ENCODE measurements at regions not wholly inside any gene's neighbourhood (a gene's known extent, or its start where the extent isn't known, plus 50 kb on each side); places are given as distances from the start of the nearest gene placed in this dataset.
A peak's percentile ranks its signal among the peaks of the same experiment; 100 is the strongest.
"Not testable (repeated sequence)": the region's sequence is repeated elsewhere in the genome, so short reads cannot be mapped to it uniquely, and the experiment has no call there.

GRCh38 chr5:163260961-163261360 lies 176.4 kb upstream of the CCNG1 start:
- Histone ChIP-seq H2AFZ (ENCODE audit: low read depth, low read length) (peak overlapping the region; percentile 45; the same call in 1 of the 2 replicates), H3K36me3 (ENCODE audit: insufficient read depth, low read length) (no peaks in the 10 kb centered on the region)

GRCh38 chr5:163261647-163262269 lies 175.6 kb upstream of the CCNG1 start:
- H3K9me3 ChIP-seq (ENCODE audit: insufficient read depth, low read length, severe bottlenecking) = peaks cover 6% of the 10 kb centered on the region
- H3K27me3 ChIP-seq (ENCODE audit: insufficient read depth, low read length, poor library complexity) = no peaks in the 10 kb centered on the region
- ATAC-seq (ENCODE audit: insufficient read depth, low read depth) (no peak), DNase-seq (no peak)
- H3K36me3 ChIP-seq (ENCODE audit: insufficient read depth, low read length) = no peaks in the 10 kb centered on the region
- no peak overlapping the region; the same call in 1 of the 2 replicates for H3K4me2 ChIP-seq (ENCODE audit: insufficient read depth, low read length)
- H3K4me1 ChIP-seq (ENCODE audit: insufficient read depth, low read length) = peaks cover 14% of the 10 kb centered on the region
- H3K27ac ChIP-seq (ENCODE audit: low read length) = no peak overlapping the region
- peak overlapping the region; percentile 45 for H2AFZ ChIP-seq (ENCODE audit: low read depth, low read length)
- no peaks in the 10 kb centered on the region for H4K20me1 ChIP-seq (ENCODE audit: insufficient read depth, low read length)
- H3K9ac ChIP-seq (ENCODE audit: low read depth, low read length) = no peak overlapping the region
- no peaks in the 10 kb centered on the region for H3K79me2 ChIP-seq (ENCODE audit: insufficient read depth, low read length)
- no peak overlapping the region for H3K4me3 ChIP-seq (ENCODE audit: low read depth in 1 of 2, low read length in 2 of 2)
- TF ChIP-seq CTCF (IDR thresholded peaks at IDR 0.05; ENCODE audit: borderline replicate concordance, extremely low read depth, low read length, poor library complexity, severe bottlenecking) = no peak
- TF ChIP-seq EZH2 (IDR thresholded peaks at IDR 0.05; ENCODE audit: borderline replicate concordance, low read depth, low read length, severe bottlenecking) = no peak

More at GRCh38 chr5:163260961-163261360, 176.4 kb upstream of the CCNG1 start:
- no peak for ATAC-seq (ENCODE audit: insufficient read depth, low read depth)
- H3K79me2 ChIP-seq (ENCODE audit: insufficient read depth, low read length) = no peaks in the 10 kb centered on the region
- no peak overlapping the region for H3K9ac ChIP-seq (ENCODE audit: low read depth, low read length)
- no peak overlapping the region for H3K4me3 ChIP-seq (ENCODE audit: low read depth in 1 of 2, low read length in 2 of 2)
- TF ChIP-seq CTCF (IDR thresholded peaks at IDR 0.05; ENCODE audit: borderline replicate concordance, extremely low read depth, low read length, poor library complexity, severe bottlenecking) (no peak), EZH2 (IDR thresholded peaks at IDR 0.05; ENCODE audit: borderline replicate concordance, low read depth, low read length, severe bottlenecking) (no peak)
- H3K4me2 ChIP-seq (ENCODE audit: insufficient read depth, low read length) = peak overlapping the region; percentile 7; the same call in 1 of the 2 replicates
- H3K27ac ChIP-seq (ENCODE audit: low read length) = no peak overlapping the region; the same call in 1 of the 2 replicates
- DNase-seq = no peak
- H3K4me1 ChIP-seq (ENCODE audit: insufficient read depth, low read length) = peaks cover 14% of the 10 kb centered on the region
- peaks cover 6% of the 10 kb centered on the region for H3K9me3 ChIP-seq (ENCODE audit: insufficient read depth, low read length, severe bottlenecking)
- no peaks in the 10 kb centered on the region for H3K27me3 ChIP-seq (ENCODE audit: insufficient read depth, low read length, poor library complexity)
- H4K20me1 ChIP-seq (ENCODE audit: insufficient read depth, low read length) = no peaks in the 10 kb centered on the region

GRCh38 chr5:163266249-163266648 lies 171.1 kb upstream of the CCNG1 start:
- not testable (repeated sequence) for H3K4me2 ChIP-seq (ENCODE audit: insufficient read depth, low read length); H3K9ac ChIP-seq (ENCODE audit: low read depth, low read length); H3K27me3 ChIP-seq (ENCODE audit: insufficient read depth, low read length, poor library complexity); H3K9me3 ChIP-seq (ENCODE audit: insufficient read depth, low read length, severe bottlenecking); H3K27ac ChIP-seq (ENCODE audit: low read length); H3K79me2 ChIP-seq (ENCODE audit: insufficient read depth, low read length); H3K4me1 ChIP-seq (ENCODE audit: insufficient read depth, low read length); H4K20me1 ChIP-seq (ENCODE audit: insufficient read depth, low read length); H2AFZ ChIP-seq (ENCODE audit: low read depth, low read length); H3K36me3 ChIP-seq (ENCODE audit: insufficient read depth, low read length); H3K4me3 ChIP-seq (ENCODE audit: low read depth in 1 of 2, low read length in 2 of 2); ATAC-seq (ENCODE audit: insufficient read depth, low read depth); DNase-seq

GRCh38 chr5:163269624-163270023 lies 167.8 kb upstream of the CCNG1 start:
- Histone ChIP-seq H4K20me1 (ENCODE audit: insufficient read depth, low read length) (no peaks in the 10 kb centered on the region), H3K27me3 (ENCODE audit: insufficient read depth, low read length, poor library complexity) (no peaks in the 10 kb centered on the region), H3K9ac (ENCODE audit: low read depth, low read length) (no peak overlapping the region), H3K79me2 (ENCODE audit: insufficient read depth, low read length) (no peaks in the 10 kb centered on the region), H3K4me3 (ENCODE audit: low read depth in 1 of 2, low read length in 2 of 2) (no peak overlapping the region), H3K36me3 (ENCODE audit: insufficient read depth, low read length) (no peaks in the 10 kb centered on the region), H3K9me3 (ENCODE audit: insufficient read depth, low read length, severe bottlenecking) (peaks cover 7% of the 10 kb centered on the region), H3K4me2 (ENCODE audit: insufficient read depth, low read length) (no peak overlapping the region), H3K4me1 (ENCODE audit: insufficient read depth, low read length) (no peaks in the 10 kb centered on the region), H3K27ac (ENCODE audit: low read length) (no peak overlapping the region), H2AFZ (ENCODE audit: low read depth, low read length) (no peak overlapping the region)
- TF ChIP-seq CTCF (IDR thresholded peaks at IDR 0.05; ENCODE audit: borderline replicate concordance, extremely low read depth, low read length, poor library complexity, severe bottlenecking) = peak; percentile 45
- no peak for TF ChIP-seq EZH2 (IDR thresholded peaks at IDR 0.05; ENCODE audit: borderline replicate concordance, low read depth, low read length, severe bottlenecking)
- ATAC-seq (ENCODE audit: insufficient read depth, low read depth) (0 out of 3 replicates have a peak, but pooled peaks have one; percentile 40), DNase-seq (no peak)

Measured in DND-41 (cell line).